WERI-Rb-1 (cell line): ENCODE measurements at regions not wholly inside any gene's neighbourhood (a gene's known extent, or its start where the extent isn't known, plus 50 kb on each side); places are given as distances from the start of the nearest gene placed in this dataset.
A peak's percentile ranks its signal among the peaks of the same experiment; 100 is the strongest.

Experiments used
- DNase-seq: peaks from one replicate; pipeline ENCODE4 v3.0.0-alpha.2; 2020
- H3K27ac ChIP-seq: fragments of 250-450 bp; sonication (Bioruptor Pico); 2 replicates; pipeline ENCODE4 v1.5.1; 2020; ENCODE audit warnings: mild to moderate bottlenecking, moderate library complexity
- H3K27me3 ChIP-seq: fragments of 250-450 bp; sonication (Bioruptor Pico); 2 replicates; pipeline ENCODE4 v1.5.1; 2021; ENCODE audit warnings: mild to moderate bottlenecking, low read depth, moderate library complexity; ENCODE audit not compliant: insufficient read depth, severe bottlenecking
- H3K36me3 ChIP-seq: fragments of 250-450 bp; sonication (Bioruptor Pico); 2 replicates; pipeline ENCODE4 v1.5.1; 2020; ENCODE audit warnings: mild to moderate bottlenecking, moderate library complexity
- H3K4me3 ChIP-seq: 2 replicates; pipeline ENCODE4 v1.5.1; 2011; ENCODE audit warnings: low read depth, mild to moderate bottlenecking, control low read depth, low read length
- H3K9me3 ChIP-seq: fragments of 250-450 bp; sonication (Bioruptor Pico); 2 replicates; pipeline ENCODE4 v1.5.1; 2021; ENCODE audit warnings: mild to moderate bottlenecking, moderate library complexity; ENCODE audit not compliant: severe bottlenecking
- TF ChIP-seq, protein P1 (sequence below): IDR thresholded peaks from 2 replicates; pipeline ENCODE4 v1.5.1; 2011; ENCODE audit warnings: low read depth, mild to moderate bottlenecking, control low read depth, inconsistent platforms, low read length

GRCh38 chr9:96047741-96048103 is 172.2 kb downstream of the ERCC6L2 start:
- H3K4me3 ChIP-seq, result no peak overlapping the region
- no peaks in the 10 kb centered on the region for H3K36me3 ChIP-seq
- no peaks in the 10 kb centered on the region for H3K27me3 ChIP-seq
- TF ChIP-seq, protein P1, sequence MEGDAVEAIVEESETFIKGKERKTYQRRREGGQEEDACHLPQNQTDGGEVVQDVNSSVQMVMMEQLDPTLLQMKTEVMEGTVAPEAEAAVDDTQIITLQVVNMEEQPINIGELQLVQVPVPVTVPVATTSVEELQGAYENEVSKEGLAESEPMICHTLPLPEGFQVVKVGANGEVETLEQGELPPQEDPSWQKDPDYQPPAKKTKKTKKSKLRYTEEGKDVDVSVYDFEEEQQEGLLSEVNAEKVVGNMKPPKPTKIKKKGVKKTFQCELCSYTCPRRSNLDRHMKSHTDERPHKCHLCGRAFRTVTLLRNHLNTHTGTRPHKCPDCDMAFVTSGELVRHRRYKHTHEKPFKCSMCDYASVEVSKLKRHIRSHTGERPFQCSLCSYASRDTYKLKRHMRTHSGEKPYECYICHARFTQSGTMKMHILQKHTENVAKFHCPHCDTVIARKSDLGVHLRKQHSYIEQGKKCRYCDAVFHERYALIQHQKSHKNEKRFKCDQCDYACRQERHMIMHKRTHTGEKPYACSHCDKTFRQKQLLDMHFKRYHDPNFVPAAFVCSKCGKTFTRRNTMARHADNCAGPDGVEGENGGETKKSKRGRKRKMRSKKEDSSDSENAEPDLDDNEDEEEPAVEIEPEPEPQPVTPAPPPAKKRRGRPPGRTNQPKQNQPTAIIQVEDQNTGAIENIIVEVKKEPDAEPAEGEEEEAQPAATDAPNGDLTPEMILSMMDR, result no peak
- H3K9me3 ChIP-seq, result no peaks in the 10 kb centered on the region
- DNase-seq, result no peak
- H3K27ac ChIP-seq, result peak overlapping the region; percentile 21

DNA sequence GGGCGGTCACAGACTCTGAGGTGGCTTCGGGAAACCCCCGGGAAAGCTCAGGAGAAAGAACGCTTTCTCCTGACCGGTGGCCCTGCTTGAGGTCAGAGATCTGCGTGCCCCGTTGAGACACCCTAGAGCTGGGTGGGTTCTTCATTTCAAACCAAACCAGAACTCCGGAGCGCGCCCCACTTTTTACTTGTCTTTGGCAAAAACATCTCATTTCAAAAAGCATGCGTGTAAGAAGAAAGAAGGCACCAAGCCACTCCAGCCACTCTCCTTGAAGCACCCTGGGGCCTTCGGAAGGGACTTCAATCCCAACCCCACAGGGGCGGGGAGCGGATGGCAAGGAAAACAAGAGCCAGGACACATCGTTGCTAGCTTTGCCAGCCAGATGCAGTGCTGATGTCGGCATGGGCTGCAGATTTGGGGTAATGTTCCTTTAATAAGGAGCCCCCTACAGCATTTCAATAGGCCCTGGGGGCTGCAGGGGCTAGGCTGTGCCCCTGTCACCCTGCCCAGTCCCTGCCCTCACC is 171.7 kb downstream of the ERCC6L2 start:
- no peak overlapping the region for H3K4me3 ChIP-seq
- H3K36me3 ChIP-seq, result no peaks in the 10 kb centered on the region
- TF ChIP-seq, protein P1, result no peak
- DNase-seq, result no peak
- no peaks in the 10 kb centered on the region for H3K9me3 ChIP-seq
- H3K27me3 ChIP-seq, result no peaks in the 10 kb centered on the region
- H3K27ac ChIP-seq, result peak overlapping the region; percentile 21

DNA sequence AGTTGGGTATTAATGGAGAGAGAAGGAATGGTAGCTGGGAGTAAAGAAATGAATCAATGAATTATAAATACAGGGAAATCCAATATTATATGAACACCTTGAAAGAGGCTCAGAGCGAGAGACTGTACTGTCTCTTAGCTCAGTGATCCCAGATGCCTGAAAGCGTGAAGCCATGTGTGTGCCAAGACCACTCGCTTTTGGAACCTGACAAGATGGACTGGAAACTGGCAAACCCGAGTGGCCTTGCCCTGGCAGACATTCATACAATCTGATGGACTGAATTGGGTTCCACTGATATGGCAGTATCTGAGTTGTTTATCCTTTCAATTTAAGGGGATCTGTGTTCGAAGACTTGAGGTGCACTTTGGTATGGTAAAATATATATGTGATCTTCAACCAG is 170.3 kb downstream of the ERCC6L2 start:
- Histone ChIP-seq H3K36me3 (no peaks in the 10 kb centered on the region), H3K27ac (no peak overlapping the region), H3K9me3 (no peaks in the 10 kb centered on the region), H3K27me3 (no peaks in the 10 kb centered on the region), H3K4me3 (no peak overlapping the region)
- DNase-seq, result no peak
- TF ChIP-seq, protein P1, result no peak

DNA sequence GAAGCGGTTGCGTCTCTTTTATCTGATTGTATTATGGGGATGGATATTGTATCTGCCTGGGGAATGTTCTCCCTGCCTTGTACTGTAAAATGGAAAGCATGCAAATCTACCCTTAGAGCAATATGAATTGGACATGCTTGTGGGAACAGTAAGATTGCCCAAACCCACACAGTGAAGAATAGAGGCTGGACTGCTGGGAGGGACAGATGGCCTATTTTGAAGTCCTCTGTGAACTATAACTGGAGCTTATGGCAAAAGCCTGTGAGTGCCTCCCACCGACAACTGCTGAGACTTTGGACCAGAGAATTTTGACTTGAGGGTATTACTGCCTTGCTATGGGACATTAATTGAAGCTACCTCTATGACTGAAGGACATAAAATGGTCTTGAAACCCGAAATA is 168.9 kb downstream of the ERCC6L2 start:
- Histone ChIP-seq H3K9me3 (no peaks in the 10 kb centered on the region), H3K27ac (no peak overlapping the region), H3K36me3 (no peaks in the 10 kb centered on the region), H3K27me3 (no peaks in the 10 kb centered on the region), H3K4me3 (no peak overlapping the region)
- no peak for DNase-seq
- TF ChIP-seq, protein P1, result no peak

GRCh38 chr9:96040591-96041461 is 165.3 kb downstream of the ERCC6L2 start:
- DNase-seq, result no peak
- Histone ChIP-seq H3K27me3 (no peaks in the 10 kb centered on the region), H3K4me3 (no peak overlapping the region), H3K27ac (no peak overlapping the region), H3K36me3 (no peaks in the 10 kb centered on the region), H3K9me3 (peaks cover 5% of the 10 kb centered on the region)
- TF ChIP-seq, protein P1, result no peak

DNA sequence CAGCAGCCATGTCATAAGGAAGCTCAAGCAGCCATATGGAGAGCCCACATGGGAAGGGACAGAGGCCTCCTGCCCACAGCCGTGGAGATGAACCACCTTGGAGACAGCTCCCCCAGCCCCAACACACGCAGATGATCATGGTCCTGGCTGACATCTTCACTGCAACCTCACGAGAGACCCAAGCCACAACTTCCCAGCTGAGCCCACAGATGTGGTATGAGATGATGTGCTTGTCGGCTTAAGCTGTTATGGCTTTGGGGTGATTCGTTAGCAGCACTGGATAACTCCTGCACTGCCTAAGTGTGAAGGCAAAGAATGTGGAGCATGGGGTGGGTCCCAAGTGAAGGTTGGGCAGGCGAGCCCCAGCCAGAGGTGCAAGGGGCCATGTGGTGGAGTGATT is 163.4 kb downstream of the ERCC6L2 start:
- Histone ChIP-seq H3K27ac (no peak overlapping the region), H3K36me3 (no peaks in the 10 kb centered on the region), H3K4me3 (no peak overlapping the region), H3K27me3 (no peaks in the 10 kb centered on the region), H3K9me3 (peaks cover 8% of the 10 kb centered on the region)
- TF ChIP-seq, protein P1, result no peak
- no peak for DNase-seq
